H9 (cell line): ENCODE measurements at regions not wholly inside any gene's neighbourhood (a gene's known extent, or its start where the extent isn't known, plus 50 kb on each side); places are given as distances from the start of the nearest gene placed in this dataset.
"Not testable (repeated sequence)": the region's sequence is repeated elsewhere in the genome, so short reads cannot be mapped to it uniquely, and the experiment has no call there.

Source experiments
- DNase-seq: peaks from one replicate; pipeline ENCODE4 v3.0.0-alpha.2; 2017
- H2AFZ ChIP-seq: one replicate; pipeline ENCODE4 v1.6.1; 2013; ENCODE audit warnings: mild to moderate bottlenecking, low read length, control low read depth, moderate library complexity
- H2AK5ac ChIP-seq: 2 replicates; pipeline ENCODE4 v1.6.1; 2013; ENCODE audit warnings: low read length, control low read depth, mixed read lengths; ENCODE audit not compliant: insufficient read length
- H2BK120ac ChIP-seq: one replicate; pipeline ENCODE4 v1.6.1; 2013; ENCODE audit warnings: low read depth, mild to moderate bottlenecking, low read length, control low read depth, inconsistent platforms; ENCODE audit not compliant: poor library complexity, severe bottlenecking
- H2BK12ac ChIP-seq: 2 replicates; pipeline ENCODE4 v1.6.1; 2013; ENCODE audit warnings: low read length, control low read depth, mixed read lengths, low read depth; ENCODE audit not compliant: insufficient read length
- H2BK15ac ChIP-seq: 2 replicates; pipeline ENCODE4 v1.6.1; 2013; ENCODE audit warnings: low read depth, low read length, control low read depth
- H2BK20ac ChIP-seq: one replicate; pipeline ENCODE4 v1.6.1; 2013; ENCODE audit warnings: low read depth, mild to moderate bottlenecking, low read length, control low read depth, inconsistent platforms; ENCODE audit not compliant: poor library complexity, severe bottlenecking
- H2BK5ac ChIP-seq: 2 replicates; pipeline ENCODE4 v1.6.1; 2013; ENCODE audit warnings: low read length, control low read depth, mixed read lengths; ENCODE audit not compliant: insufficient read length
- H3K14ac ChIP-seq: 2 replicates; pipeline ENCODE4 v1.6.1; 2013; ENCODE audit warnings: low read length, control low read depth; ENCODE audit not compliant: insufficient read depth
- H3K18ac ChIP-seq: 2 replicates; pipeline ENCODE4 v1.6.1; 2013; ENCODE audit warnings: low read depth, mild to moderate bottlenecking, mixed read lengths, low read length, control low read depth; ENCODE audit not compliant: insufficient read length
- H3K23ac ChIP-seq: 2 replicates; pipeline ENCODE4 v1.6.1; 2013; ENCODE audit warnings: low read length, control low read depth, mixed read lengths, low read depth; ENCODE audit not compliant: insufficient read length
- H3K23me2 ChIP-seq: 2 replicates; pipeline ENCODE4 v1.6.1; 2013; ENCODE audit warnings: low read depth, mild to moderate bottlenecking, mixed read lengths, low read length, control low read depth; ENCODE audit not compliant: insufficient read length, poor library complexity, severe bottlenecking
- H3K27ac ChIP-seq: 2 replicates; pipeline ENCODE4 v1.5.1; 2013; ENCODE audit warnings: low read length, control low read depth, mixed read lengths, low read depth; ENCODE audit not compliant: insufficient read length
- H3K27me3 ChIP-seq: 2 replicates; pipeline ENCODE4 v1.6.1; 2013; ENCODE audit warnings: low read length, control low read depth, inconsistent platforms; ENCODE audit not compliant: insufficient read depth
- H3K4ac ChIP-seq: 2 replicates; pipeline ENCODE4 v1.6.1; 2013; ENCODE audit warnings: low read depth, mild to moderate bottlenecking, control low read depth, inconsistent platforms, low read length, moderate library complexity
- H3K4me1 ChIP-seq: 2 replicates; pipeline ENCODE4 v1.6.1; 2013; ENCODE audit warnings: low read length, control low read depth, inconsistent platforms; ENCODE audit not compliant: insufficient read depth
- H3K4me2 ChIP-seq: 2 replicates; pipeline ENCODE4 v1.6.1; 2013; ENCODE audit warnings: low read length, control low read depth, mixed read lengths; ENCODE audit not compliant: insufficient read length, insufficient read depth
- H3K56ac ChIP-seq: 2 replicates; pipeline ENCODE4 v1.6.1; 2013; ENCODE audit warnings: low read depth, mild to moderate bottlenecking, mixed read lengths, low read length, control low read depth; ENCODE audit not compliant: insufficient read length
- H3K79me1 ChIP-seq: 2 replicates; pipeline ENCODE4 v1.6.1; 2013; ENCODE audit warnings: low read depth, mild to moderate bottlenecking, moderate library complexity, low read length, control low read depth, inconsistent platforms; ENCODE audit not compliant: insufficient read depth, poor library complexity, severe bottlenecking
- H3K79me2 ChIP-seq: 2 replicates; pipeline ENCODE4 v1.6.1; 2013; ENCODE audit warnings: low read length, control low read depth, inconsistent platforms; ENCODE audit not compliant: insufficient read depth
- H3K9ac ChIP-seq: 2 replicates; pipeline ENCODE4 v1.6.1; 2013; ENCODE audit warnings: low read length, control low read depth, mixed read lengths; ENCODE audit not compliant: insufficient read length; ENCODE audit errors: extremely low read depth
- H3K9me3 ChIP-seq: one replicate; pipeline ENCODE4 v1.6.1; 2013; ENCODE audit warnings: low read depth, low read length, inconsistent platforms; ENCODE audit not compliant: control insufficient read depth
- H3T11ph ChIP-seq: one replicate; pipeline ENCODE4 v1.6.1; 2013; ENCODE audit warnings: mild to moderate bottlenecking, low read length, control low read depth, inconsistent platforms
- H4K20me1 ChIP-seq: one replicate; pipeline ENCODE4 v1.6.1; 2013; ENCODE audit not compliant: control insufficient read depth, insufficient read length, insufficient read depth
- H4K5ac ChIP-seq: 2 replicates; pipeline ENCODE4 v1.6.1; 2013; ENCODE audit warnings: low read depth, mild to moderate bottlenecking, mixed read lengths, low read length, control low read depth; ENCODE audit not compliant: insufficient read length
- H4K8ac ChIP-seq: replicated peaks from 2 replicates; pipeline ENCODE4 v1.6.1; 2013; ENCODE audit warnings: low read length, control low read depth, mixed read lengths, low read depth; ENCODE audit not compliant: insufficient read length
- H4K91ac ChIP-seq: 2 replicates; pipeline ENCODE4 v1.6.1; 2013; ENCODE audit warnings: low read depth, mild to moderate bottlenecking, moderate library complexity, mixed read lengths, low read length, control low read depth; ENCODE audit not compliant: insufficient read length
- H3K27ac Mint-ChIP-seq, 3 experiments: 2 replicates in 2 of 3; 3 replicates in 1 of 3; pipeline ENCODE4 v1.8.0; 2020 to 2021; ENCODE audit warnings: mixed read lengths in 3 of 3, mild to moderate bottlenecking in 1 of 3, moderate library complexity in 1 of 3
- H3K27me3 Mint-ChIP-seq: 2 replicates; pipeline ENCODE4 v1.8.0; 2021; ENCODE audit warnings: low read depth, mild to moderate bottlenecking, moderate library complexity, mixed read lengths
- H3K36me3 Mint-ChIP-seq, 3 experiments: 2 replicates in 2 of 3; 3 replicates in 1 of 3; pipeline ENCODE4 v1.8.0; 2020 to 2021; ENCODE audit warnings: low read depth in 3 of 3, mixed read lengths in 3 of 3; ENCODE audit not compliant: insufficient read depth in 1 of 3
- H3K4me1 Mint-ChIP-seq, 2 experiments: 2 replicates each; pipeline ENCODE4 v1.8.0; 2020; ENCODE audit warnings: mixed read lengths in 2 of 2
- H3K4me3 Mint-ChIP-seq, 2 experiments: 2 replicates in 1 of 2; 3 replicates in 1 of 2; pipeline ENCODE4 v1.8.0; 2020 to 2021; ENCODE audit warnings: mild to moderate bottlenecking in 2 of 2, mixed read lengths in 2 of 2, moderate library complexity in 1 of 2
- H3K9me3 Mint-ChIP-seq, 2 experiments: 2 replicates in 1 of 2; 3 replicates in 1 of 2; pipeline ENCODE4 v1.8.0; 2020; ENCODE audit warnings: mild to moderate bottlenecking in 2 of 2, mixed read lengths in 2 of 2, moderate library complexity in 1 of 2
- WGBS: extraction: QIAGEN DNeasy Blood & Tissue Kit; methylation state at CpG from one replicate; pipeline ENCODE4 v1.1.7; 2013; ENCODE audit warnings: missing lambda C conversion rate, low lambda C conversion rate, mixed read lengths; ENCODE audit not compliant: insufficient read length; ENCODE audit errors: extremely low coverage; 5-methylcytosine and 5-hydroxymethylcytosine counted together
- TF ChIP-seq, protein P1 (sequence below): fragments of 200-600 bp; sonication (generic); conservative IDR thresholded peaks from 3 replicates; pipeline ENCODE4 v1.8.0; 2021; ENCODE audit warnings: antibody characterized with exemption, mild to moderate bottlenecking

DNA sequence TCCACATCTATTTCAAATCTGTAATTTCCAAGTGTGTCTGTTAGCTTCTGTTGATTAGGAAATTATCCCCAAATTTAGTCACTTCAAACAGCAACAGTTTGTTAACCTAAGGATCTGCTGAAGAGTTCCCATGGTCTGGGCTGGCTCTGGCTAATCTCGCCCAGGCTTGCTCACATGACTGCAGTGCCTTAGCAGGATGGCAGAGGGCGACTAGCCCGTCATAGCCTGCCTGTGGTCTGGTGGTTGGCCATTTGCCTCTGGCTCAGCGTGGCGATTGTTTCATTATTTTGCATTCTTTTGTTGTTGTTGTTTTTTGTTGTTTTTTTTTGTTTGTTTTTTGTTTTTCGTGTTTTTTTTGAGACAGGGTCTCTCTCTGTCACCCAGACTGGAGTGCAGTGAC is 264.0 kb downstream of the TRIML1 start:
- no peak overlapping the region for H3K4ac ChIP-seq
- no peak overlapping the region for H3K9ac ChIP-seq
- H2BK12ac ChIP-seq, result no peak overlapping the region
- no peaks in the 10 kb centered on the region for H3K27me3 ChIP-seq
- no CpG with 5 or more reads among the region's 6 CpGs for WGBS
- no peak overlapping the region for H2BK20ac ChIP-seq
- DNase-seq, result peak; percentile 56
- H3K9me3 Mint-ChIP-seq, result peaks cover 9% of the 10 kb centered on the region in 2 experiments
- no peak overlapping the region for H3K4me3 Mint-ChIP-seq
- H2BK15ac ChIP-seq, result no peak overlapping the region
- no peaks in the 10 kb centered on the region; the same call in 1 of the 2 replicates for H3K27me3 Mint-ChIP-seq
- no peak overlapping the region for H2AFZ ChIP-seq
- no peak overlapping the region for H3K18ac ChIP-seq
- H3K23ac ChIP-seq, result no peak overlapping the region
- no peak overlapping the region for H4K8ac ChIP-seq
- no peak overlapping the region for H4K91ac ChIP-seq
- no peak overlapping the region for H3K27ac ChIP-seq
- peaks cover 4 to 24% (median 9%) of the 10 kb centered on the region in 3 experiments; a peak in 6 of 7 replicates for H3K36me3 Mint-ChIP-seq
- H2BK120ac ChIP-seq, result no peak overlapping the region
- H3K9me3 ChIP-seq, result no peaks in the 10 kb centered on the region
- H3K4me1 Mint-ChIP-seq, result peaks cover 38 to 44% of the 10 kb centered on the region in 2 experiments
- peaks cover 6% of the 10 kb centered on the region; the same call in 1 of the 2 replicates for H3K4me1 ChIP-seq
- no peak overlapping the region for H2BK5ac ChIP-seq
- H3T11ph ChIP-seq, result no peak overlapping the region
- no peaks in the 10 kb centered on the region for H4K20me1 ChIP-seq
- H3K79me2 ChIP-seq, result no peaks in the 10 kb centered on the region
- H3K14ac ChIP-seq, result no peak overlapping the region
- no peak overlapping the region for H3K4me2 ChIP-seq
- H3K27ac Mint-ChIP-seq, result no peak overlapping the region
- TF ChIP-seq, protein P1, sequence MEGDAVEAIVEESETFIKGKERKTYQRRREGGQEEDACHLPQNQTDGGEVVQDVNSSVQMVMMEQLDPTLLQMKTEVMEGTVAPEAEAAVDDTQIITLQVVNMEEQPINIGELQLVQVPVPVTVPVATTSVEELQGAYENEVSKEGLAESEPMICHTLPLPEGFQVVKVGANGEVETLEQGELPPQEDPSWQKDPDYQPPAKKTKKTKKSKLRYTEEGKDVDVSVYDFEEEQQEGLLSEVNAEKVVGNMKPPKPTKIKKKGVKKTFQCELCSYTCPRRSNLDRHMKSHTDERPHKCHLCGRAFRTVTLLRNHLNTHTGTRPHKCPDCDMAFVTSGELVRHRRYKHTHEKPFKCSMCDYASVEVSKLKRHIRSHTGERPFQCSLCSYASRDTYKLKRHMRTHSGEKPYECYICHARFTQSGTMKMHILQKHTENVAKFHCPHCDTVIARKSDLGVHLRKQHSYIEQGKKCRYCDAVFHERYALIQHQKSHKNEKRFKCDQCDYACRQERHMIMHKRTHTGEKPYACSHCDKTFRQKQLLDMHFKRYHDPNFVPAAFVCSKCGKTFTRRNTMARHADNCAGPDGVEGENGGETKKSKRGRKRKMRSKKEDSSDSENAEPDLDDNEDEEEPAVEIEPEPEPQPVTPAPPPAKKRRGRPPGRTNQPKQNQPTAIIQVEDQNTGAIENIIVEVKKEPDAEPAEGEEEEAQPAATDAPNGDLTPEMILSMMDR, result peak; percentile 60
- H2AK5ac ChIP-seq, result no peak overlapping the region
- no peak overlapping the region for H3K56ac ChIP-seq
- no peaks in the 10 kb centered on the region for H3K23me2 ChIP-seq
- no peaks in the 10 kb centered on the region for H3K79me1 ChIP-seq
- no peak overlapping the region for H4K5ac ChIP-seq

DNA sequence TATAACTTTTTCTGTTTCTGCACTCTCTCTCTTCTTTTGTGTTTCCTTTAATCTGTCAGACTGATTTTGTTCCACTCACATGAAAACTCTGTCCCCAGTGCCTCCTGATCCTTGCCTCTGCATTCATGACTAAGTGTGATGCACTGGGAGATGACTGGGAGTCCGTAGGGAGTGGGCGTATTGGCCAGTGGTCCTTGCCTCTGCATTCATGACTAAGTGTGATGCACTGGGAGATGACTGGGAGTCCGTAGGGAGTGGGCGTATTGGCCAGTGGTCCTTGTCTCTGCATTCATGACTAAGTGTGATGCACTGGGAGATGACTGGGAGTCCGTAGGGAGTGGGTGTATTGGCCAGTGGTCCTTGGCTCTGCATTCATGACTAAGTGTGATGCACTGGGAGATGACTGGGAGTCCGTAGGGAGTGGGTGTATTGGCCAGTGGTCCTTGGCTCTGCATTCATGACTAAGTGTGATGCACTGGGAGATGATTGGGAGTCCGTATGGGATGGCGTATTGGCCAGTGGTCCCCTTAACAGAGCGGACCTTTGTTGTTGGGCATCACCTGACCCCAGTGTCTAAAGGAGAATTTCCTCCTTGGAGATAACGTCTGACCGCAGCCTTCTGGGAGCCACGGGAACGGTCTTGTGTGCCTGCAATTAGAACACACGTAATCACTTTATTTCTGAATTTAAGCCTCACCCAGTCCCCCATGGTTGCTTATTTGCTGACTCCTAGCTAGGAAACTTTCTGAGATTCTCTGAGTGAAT is 266.0 kb downstream of the TRIML1 start:
- not testable (repeated sequence) for H3K9me3 ChIP-seq, H3K27ac ChIP-seq, H3K14ac ChIP-seq, H3K23ac ChIP-seq, H3K18ac ChIP-seq, H2AK5ac ChIP-seq, H3K79me2 ChIP-seq, H2BK5ac ChIP-seq, H3K27me3 ChIP-seq, H3K9me3 Mint-ChIP-seq, H3K4me2 ChIP-seq, H2BK12ac ChIP-seq, H3K9ac ChIP-seq, H2BK15ac ChIP-seq, H4K20me1 ChIP-seq, H4K8ac ChIP-seq, H2BK20ac ChIP-seq, H3K56ac ChIP-seq, H3K27ac Mint-ChIP-seq, H3K79me1 ChIP-seq, H2BK120ac ChIP-seq, H3K4me3 Mint-ChIP-seq, DNase-seq, H3K4ac ChIP-seq, H3T11ph ChIP-seq, H3K4me1 ChIP-seq, H3K27me3 Mint-ChIP-seq, H4K91ac ChIP-seq, H4K5ac ChIP-seq, H2AFZ ChIP-seq, H3K23me2 ChIP-seq
- H3K4me1 Mint-ChIP-seq, result peaks cover 24 to 26% of the 10 kb centered on the region in 2 experiments
- no CpG with 5 or more reads among the region's 14 CpGs for WGBS
- peaks cover 0 to 16% (median 6%) of the 10 kb centered on the region in 3 experiments; a peak in 6 of 7 replicates for H3K36me3 Mint-ChIP-seq
